ENCODE measurements at regions not wholly inside any gene's neighbourhood (a gene's known extent, or its start where the extent isn't known, plus 50 kb on each side); places are given as distances from the start of the nearest gene placed in this dataset.

- TF ChIP-seq CTCF (conservative IDR thresholded peaks at IDR 0.05; ENCODE audit: low read depth, low read length) (no peak), POLR2A (IDR thresholded peaks at IDR 0.05; ENCODE audit: low read depth, low read length) (no peak), BHLHE40 (IDR thresholded peaks at IDR 0.05; ENCODE audit: low read depth, low read length) (no peak), MAFK (IDR thresholded peaks at IDR 0.05; ENCODE audit: low read depth, low read length) (no peak), RAD21 (IDR thresholded peaks at IDR 0.05; ENCODE audit: low read length) (no peak), MAZ (IDR thresholded peaks at IDR 0.05; ENCODE audit: borderline replicate concordance, low read depth, low read length) (no peak), USF2 (IDR thresholded peaks at IDR 0.05; ENCODE audit: low read depth, low read length) (no peak), NFE2L2 (IDR thresholded peaks at IDR 0.05; ENCODE audit: low read depth, low read length) (no peak), CEBPB (IDR thresholded peaks at IDR 0.05; ENCODE audit: low read depth, low read length) (no peak), RFX5 (IDR thresholded peaks at IDR 0.05; ENCODE audit: low read depth, low read length) (no peak), RCOR1 (IDR thresholded peaks at IDR 0.05; ENCODE audit: insufficient replicate concordance, low read length) (no peak), MXI1 (IDR thresholded peaks at IDR 0.05; ENCODE audit: borderline replicate concordance, low read depth, low read length) (no peak)
Measured at GRCh38 chr16:85283305-85284050, 171.2 kb upstream of the CIBAR2 start.

All from IMR-90 (cell line).